GM10248 (cell line): ENCODE measurements at regions not wholly inside any gene's neighbourhood (a gene's known extent, or its start where the extent isn't known, plus 50 kb on each side); places are given as distances from the start of the nearest gene placed in this dataset.

Experiments used
- CTCF ChIA-PET: fragments of 300-600 bp; sonication (Branson Sonifier 250); formaldehyde crosslinking; extraction: SDS; loops from one replicate; lab custom pipeline; 2021; ENCODE audit warnings: antibody characterized with exemption; lab: Yijun Ruan, JAX
- POLR2A ChIA-PET: fragments of 350-650 bp; sonication (Branson Sonifier 250); formaldehyde crosslinking; extraction: SDS; loops from one replicate; lab custom pipeline; 2020; ENCODE audit warnings: antibody characterized with exemption; lab: Yijun Ruan, JAX
- DNase-seq: peaks from one replicate; pipeline ENCODE4 v3.0.0; 2012; ENCODE audit errors: extremely low spot score
- CTCF ChIP-seq: IDR thresholded peaks from 2 replicates; pipeline ENCODE4 v1.5.1; 2012; ENCODE audit warnings: mild to moderate bottlenecking, low read depth; ENCODE audit errors: extremely low read depth, missing control alignments, control extremely low read depth

DNA sequence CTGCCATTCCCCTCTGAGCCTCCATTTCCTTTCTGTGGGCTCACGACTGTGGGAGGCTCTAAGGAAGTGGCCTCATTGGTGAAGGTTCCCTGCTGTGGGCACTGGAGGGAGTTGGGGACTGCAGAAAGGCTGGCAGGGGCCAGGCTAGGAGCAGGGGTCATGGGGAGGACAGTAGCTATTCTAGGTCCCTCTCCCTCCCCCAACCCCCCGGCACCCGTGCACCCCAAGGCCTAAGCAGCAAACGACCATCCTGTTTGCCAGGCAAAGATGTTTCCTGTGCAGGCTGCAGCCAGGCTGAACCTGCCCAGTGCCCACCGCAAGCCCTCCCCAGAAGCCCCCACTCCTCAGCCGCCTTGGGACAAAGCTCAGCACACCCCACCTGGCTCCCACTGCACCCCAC lies 189.4 kb downstream of the MN1 start:
- DNase-seq = no peak
- POLR2A ChIA-PET = no interaction called here
- TF ChIP-seq CTCF = no peak
- CTCF ChIA-PET = interaction anchor here (0.7 kb wide), 1 partner anchor 9 kb away, joined by 3 read pairs; no protein-coding TSS in a partner anchor

DNA sequence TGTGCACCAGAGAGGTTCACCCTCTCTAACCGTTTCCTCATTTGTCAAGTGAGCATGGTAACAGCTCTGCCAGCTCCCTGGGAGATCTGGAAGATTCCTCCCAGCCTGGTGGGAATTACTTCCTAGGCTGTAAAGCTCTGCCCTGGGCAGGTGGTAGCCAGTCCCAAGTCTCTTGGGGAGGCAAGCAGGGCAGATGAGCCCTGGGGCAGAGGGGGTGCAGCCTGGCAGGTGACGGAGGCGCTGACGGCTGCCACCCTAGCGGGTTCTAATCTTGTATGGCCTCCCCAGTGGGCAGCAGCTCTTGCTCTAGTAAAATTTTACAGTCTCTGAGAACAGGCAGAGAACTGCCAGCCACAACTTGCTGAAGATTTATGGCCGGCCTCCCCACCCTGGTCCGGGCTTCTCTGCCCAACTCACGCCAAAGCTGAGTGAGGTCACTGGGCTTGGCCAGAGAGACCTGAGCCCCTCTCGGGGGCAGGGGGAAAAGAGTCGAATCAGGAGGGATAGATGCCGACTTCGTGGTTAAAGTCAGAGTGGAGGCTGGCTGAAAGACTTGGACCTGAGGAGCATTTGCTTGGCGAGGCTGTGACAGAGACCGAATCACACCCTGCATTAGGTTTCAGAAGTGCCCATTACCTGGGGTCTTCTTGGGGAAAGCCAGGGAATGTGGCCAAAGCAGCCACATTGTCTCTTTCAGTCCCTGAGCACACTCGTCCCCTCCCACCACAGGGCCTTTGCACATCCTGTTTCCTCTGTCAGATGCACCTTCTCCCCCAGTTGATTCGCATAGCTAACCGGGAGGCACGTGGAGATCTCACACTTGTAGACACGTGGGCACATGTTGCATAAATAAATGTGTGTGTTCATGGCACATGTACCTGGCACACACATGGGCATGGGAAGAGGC lies 188.2 kb downstream of the MN1 start:
- DNase-seq = no peak
- ChIA-PET POLR2A (no interaction called here), CTCF (no interaction called here)
- no peak for TF ChIP-seq CTCF

- TF ChIP-seq CTCF = no peak
- ChIA-PET CTCF (no interaction called here), POLR2A (no interaction called here)
- DNase-seq = no peak
Observed at GRCh38 chr22:27614006-27614649, 187.4 kb downstream of the MN1 start.

DNA sequence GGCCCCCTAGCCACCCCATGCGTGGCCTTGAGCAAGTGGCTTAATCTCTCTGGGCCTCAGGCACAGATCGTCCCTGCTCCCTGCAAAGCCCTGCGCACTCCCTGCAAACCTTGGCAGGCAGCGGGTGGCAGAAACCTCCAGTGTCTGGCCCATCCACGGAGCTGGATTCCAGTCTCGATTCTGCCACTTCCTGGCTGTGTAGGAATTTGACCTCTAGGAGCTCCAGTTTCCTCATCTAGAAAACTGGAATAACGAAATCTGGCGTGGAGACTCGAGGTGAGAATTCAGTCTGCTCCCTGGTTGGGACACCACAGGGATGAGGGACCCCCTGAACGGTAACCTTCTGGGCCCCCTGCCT lies 186.9 kb downstream of the MN1 start:
- ChIA-PET CTCF (no interaction called here), POLR2A (no interaction called here)
- TF ChIP-seq CTCF = no peak
- no peak for DNase-seq

DNA sequence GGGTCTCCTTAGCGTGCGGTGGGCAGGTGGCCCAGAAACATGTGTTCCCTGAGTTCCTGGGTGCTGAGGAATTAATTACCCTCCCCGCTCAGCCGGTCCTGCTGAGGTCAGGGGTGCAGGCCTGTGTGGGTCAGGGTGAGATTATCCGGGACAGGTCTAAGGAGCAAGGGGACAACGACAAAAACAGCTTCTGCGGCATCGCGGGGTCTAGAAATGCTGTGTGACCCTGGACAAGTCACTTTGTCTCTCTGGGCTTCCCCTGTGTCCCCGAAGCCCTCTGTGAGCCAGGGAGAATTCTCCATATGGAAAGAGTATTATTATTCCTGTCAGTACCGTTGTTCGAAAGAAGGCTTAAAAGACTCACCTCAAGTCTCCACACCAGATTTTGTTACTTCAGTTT lies 186.1 kb downstream of the MN1 start:
- CTCF ChIA-PET = no interaction called here
- POLR2A ChIA-PET = no interaction called here
- no peak for TF ChIP-seq CTCF
- no peak for DNase-seq

- CTCF ChIA-PET = no interaction called here
- no peak for DNase-seq
- POLR2A ChIA-PET = no interaction called here
- no peak for TF ChIP-seq CTCF
Observed at GRCh38 chr22:27616033-27616432, 185.5 kb downstream of the MN1 start.
